ENCODE measurements at regions not wholly inside any gene's neighbourhood (a gene's known extent, or its start where the extent isn't known, plus 50 kb on each side); places are given as distances from the start of the nearest gene placed in this dataset.

- TF ChIP-seq ZBTB7A (IDR thresholded peaks at IDR 0.05; ENCODE audit: low read depth) (no peak), TAF1 (IDR thresholded peaks at IDR 0.05; ENCODE audit: low read depth) (no peak), MAX (IDR thresholded peaks at IDR 0.05) (no peak), EP300 (IDR thresholded peaks at IDR 0.05; ENCODE audit: borderline replicate concordance) (no peak), CREB1 (IDR thresholded peaks at IDR 0.05; ENCODE audit: low read depth) (no peak), TCF12 (IDR thresholded peaks at IDR 0.05; ENCODE audit: low read depth) (no peak), NFIC (IDR thresholded peaks at IDR 0.05) (no peak), FOXM1 (IDR thresholded peaks at IDR 0.05; ENCODE audit: borderline replicate concordance, low read depth) (no peak), TEAD4 (IDR thresholded peaks at IDR 0.05) (no peak)
These were observed 50.9 kb upstream of the ANTXRL start for GRCh38 chr10:46235705-46236545.

GRCh38 chr10:46236546-46236887, 50.3 kb upstream of the ANTXRL start:
- TF ChIP-seq REST (IDR thresholded peaks at IDR 0.05; ENCODE audit: low read depth) (no peak), CREB1 (IDR thresholded peaks at IDR 0.05; ENCODE audit: low read depth) (no peak), FOXM1 (IDR thresholded peaks at IDR 0.05; ENCODE audit: borderline replicate concordance, low read depth) (no peak), NFIC (IDR thresholded peaks at IDR 0.05) (no peak), CEBPB (IDR thresholded peaks at IDR 0.05) (no peak), TAF1 (IDR thresholded peaks at IDR 0.05; ENCODE audit: low read depth) (no peak), YY1 (IDR thresholded peaks at IDR 0.05; ENCODE audit: low read depth) (no peak)

- TF ChIP-seq REST (IDR thresholded peaks at IDR 0.05; ENCODE audit: low read depth) (no peak), TAF1 (IDR thresholded peaks at IDR 0.05; ENCODE audit: low read depth) (no peak), TEAD4 (IDR thresholded peaks at IDR 0.05) (no peak), TCF12 (IDR thresholded peaks at IDR 0.05; ENCODE audit: low read depth) (no peak), ZBTB7A (IDR thresholded peaks at IDR 0.05; ENCODE audit: low read depth) (no peak), CREB1 (IDR thresholded peaks at IDR 0.05; ENCODE audit: low read depth) (no peak), YY1 (IDR thresholded peaks at IDR 0.05; ENCODE audit: low read depth) (no peak), USF1 (IDR thresholded peaks at IDR 0.05) (no peak), RAD21 (IDR thresholded peaks at IDR 0.05; ENCODE audit: low read depth) (no peak)
These were observed 49.7 kb upstream of the ANTXRL start for GRCh38 chr10:46236941-46237681.
